Vagina (tissue), 2 donors: ENCODE measurements at regions not wholly inside any gene's neighbourhood (a gene's known extent, or its start where the extent isn't known, plus 50 kb on each side); places are given as distances from the start of the nearest gene placed in this dataset.

Experiments used
- POLR2A ChIP-seq, 2 donors: fragments of 450-650 bp; IDR thresholded peaks; one replicate each; pipeline ENCODE4 v1.6.1; 2017; ENCODE audit warnings: antibody characterized with exemption in 2 of 2, mild to moderate bottlenecking in 2 of 2, moderate library complexity in 2 of 2
- POLR2AphosphoS5 ChIP-seq, 2 donors: sonication (generic); formaldehyde crosslinking; IDR thresholded peaks; one replicate each; pipeline ENCODE4 v1.9.0; 2017; ENCODE audit warnings: antibody characterized with exemption in 2 of 2, mild to moderate bottlenecking in 2 of 2, low read depth in 1 of 2; ENCODE audit not compliant: insufficient read depth in 1 of 2
- TF ChIP-seq, protein P1 (sequence below), 3 experiments: fragments of 450-650 bp in 2 of 3; fragments of 200-600 bp in 1 of 3; sonication (generic) in 1 of 3; IDR thresholded peaks; one replicate each; pipeline ENCODE4 v1.5.1; 2017 to 2019; ENCODE audit warnings: antibody characterized with exemption in 3 of 3, mild to moderate bottlenecking in 2 of 3, moderate library complexity in 2 of 3

DNA sequence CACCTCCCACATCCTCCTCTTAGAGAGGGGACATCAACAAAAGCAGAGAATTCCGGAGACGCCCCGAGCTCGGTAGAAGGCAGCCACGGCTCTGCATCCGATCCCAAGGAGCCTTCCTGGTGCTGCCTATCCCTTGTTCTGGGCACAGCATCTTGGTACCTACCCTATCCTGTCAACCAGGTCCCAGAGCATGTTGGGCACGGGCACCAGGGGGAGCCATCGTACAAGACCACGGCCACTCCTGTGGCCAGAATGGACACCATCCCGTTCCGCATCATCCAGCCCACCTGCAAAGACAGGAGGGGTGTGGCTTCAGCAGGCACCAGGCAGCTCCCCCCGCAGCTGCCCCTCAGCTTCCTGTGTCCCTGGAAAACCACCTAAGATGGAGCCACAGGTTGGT, 62.7 kb upstream of the ZNF354A start:
- TF ChIP-seq POLR2A (IDR thresholded peaks at IDR 0.05) = no peak
- TF ChIP-seq, protein P1, sequence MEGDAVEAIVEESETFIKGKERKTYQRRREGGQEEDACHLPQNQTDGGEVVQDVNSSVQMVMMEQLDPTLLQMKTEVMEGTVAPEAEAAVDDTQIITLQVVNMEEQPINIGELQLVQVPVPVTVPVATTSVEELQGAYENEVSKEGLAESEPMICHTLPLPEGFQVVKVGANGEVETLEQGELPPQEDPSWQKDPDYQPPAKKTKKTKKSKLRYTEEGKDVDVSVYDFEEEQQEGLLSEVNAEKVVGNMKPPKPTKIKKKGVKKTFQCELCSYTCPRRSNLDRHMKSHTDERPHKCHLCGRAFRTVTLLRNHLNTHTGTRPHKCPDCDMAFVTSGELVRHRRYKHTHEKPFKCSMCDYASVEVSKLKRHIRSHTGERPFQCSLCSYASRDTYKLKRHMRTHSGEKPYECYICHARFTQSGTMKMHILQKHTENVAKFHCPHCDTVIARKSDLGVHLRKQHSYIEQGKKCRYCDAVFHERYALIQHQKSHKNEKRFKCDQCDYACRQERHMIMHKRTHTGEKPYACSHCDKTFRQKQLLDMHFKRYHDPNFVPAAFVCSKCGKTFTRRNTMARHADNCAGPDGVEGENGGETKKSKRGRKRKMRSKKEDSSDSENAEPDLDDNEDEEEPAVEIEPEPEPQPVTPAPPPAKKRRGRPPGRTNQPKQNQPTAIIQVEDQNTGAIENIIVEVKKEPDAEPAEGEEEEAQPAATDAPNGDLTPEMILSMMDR (IDR thresholded peaks at IDR 0.05) = peak in 1 of 3 experiments; percentile 25
- TF ChIP-seq POLR2AphosphoS5 (IDR thresholded peaks at IDR 0.05; ENCODE audit: insufficient read depth in 1 of 2, low read depth in 1 of 2) = no peak
